Vagina (tissue), 2 donors: ENCODE measurements at regions not wholly inside any gene's neighbourhood (a gene's known extent, or its start where the extent isn't known, plus 50 kb on each side); places are given as distances from the start of the nearest gene placed in this dataset.

Source experiments
- DNase-seq, 2 donors: peaks; one replicate each; pipeline ENCODE4 v3.0.0-alpha.2; 2017; ENCODE audit errors: extremely low spot score in 2 of 2
- H3K27ac ChIP-seq: fragments of 200-600 bp; sonication (generic); one replicate; pipeline ENCODE4 v1.5.1; 2019
- H3K27me3 ChIP-seq: fragments of 200-600 bp; sonication (generic); one replicate; pipeline ENCODE4 v1.5.1; 2019
- H3K36me3 ChIP-seq, 2 donors: fragments of 200-600 bp; sonication (generic); one replicate each; pipeline ENCODE4 v1.5.1; 2017 to 2019
- H3K4me1 ChIP-seq: fragments of 200-600 bp; sonication (generic); one replicate; pipeline ENCODE4 v1.5.1; 2019
- H3K4me3 ChIP-seq, 2 donors: fragments of 200-600 bp; sonication (generic); 1 replicate in 1 of 2; 2 replicates in 1 of 2; pipeline ENCODE4 v1.5.1; 2016 to 2019
- H3K9me3 ChIP-seq: fragments of 200-600 bp; sonication (generic); one replicate; pipeline ENCODE4 v1.5.1; 2019
- POLR2A ChIP-seq, 2 donors: fragments of 450-650 bp; IDR thresholded peaks; one replicate each; pipeline ENCODE4 v1.6.1; 2017; ENCODE audit warnings: antibody characterized with exemption in 2 of 2, mild to moderate bottlenecking in 2 of 2, moderate library complexity in 2 of 2
- POLR2AphosphoS5 ChIP-seq, 2 donors: sonication (generic); formaldehyde crosslinking; IDR thresholded peaks; one replicate each; pipeline ENCODE4 v1.9.0; 2017; ENCODE audit warnings: antibody characterized with exemption in 2 of 2, mild to moderate bottlenecking in 2 of 2, low read depth in 1 of 2; ENCODE audit not compliant: insufficient read depth in 1 of 2
- intact Hi-C: fragments of 100-400 bp; cut with DNase I; formaldehyde crosslinking; loops from one replicate; pipeline ENCODE4 v1.15.1; 2023
- TF ChIP-seq, protein P1 (sequence below), 3 experiments: fragments of 450-650 bp in 2 of 3; fragments of 200-600 bp in 1 of 3; sonication (generic) in 1 of 3; IDR thresholded peaks; one replicate each; pipeline ENCODE4 v1.5.1; 2017 to 2019; ENCODE audit warnings: antibody characterized with exemption in 3 of 3, mild to moderate bottlenecking in 2 of 3, moderate library complexity in 2 of 3

DNA sequence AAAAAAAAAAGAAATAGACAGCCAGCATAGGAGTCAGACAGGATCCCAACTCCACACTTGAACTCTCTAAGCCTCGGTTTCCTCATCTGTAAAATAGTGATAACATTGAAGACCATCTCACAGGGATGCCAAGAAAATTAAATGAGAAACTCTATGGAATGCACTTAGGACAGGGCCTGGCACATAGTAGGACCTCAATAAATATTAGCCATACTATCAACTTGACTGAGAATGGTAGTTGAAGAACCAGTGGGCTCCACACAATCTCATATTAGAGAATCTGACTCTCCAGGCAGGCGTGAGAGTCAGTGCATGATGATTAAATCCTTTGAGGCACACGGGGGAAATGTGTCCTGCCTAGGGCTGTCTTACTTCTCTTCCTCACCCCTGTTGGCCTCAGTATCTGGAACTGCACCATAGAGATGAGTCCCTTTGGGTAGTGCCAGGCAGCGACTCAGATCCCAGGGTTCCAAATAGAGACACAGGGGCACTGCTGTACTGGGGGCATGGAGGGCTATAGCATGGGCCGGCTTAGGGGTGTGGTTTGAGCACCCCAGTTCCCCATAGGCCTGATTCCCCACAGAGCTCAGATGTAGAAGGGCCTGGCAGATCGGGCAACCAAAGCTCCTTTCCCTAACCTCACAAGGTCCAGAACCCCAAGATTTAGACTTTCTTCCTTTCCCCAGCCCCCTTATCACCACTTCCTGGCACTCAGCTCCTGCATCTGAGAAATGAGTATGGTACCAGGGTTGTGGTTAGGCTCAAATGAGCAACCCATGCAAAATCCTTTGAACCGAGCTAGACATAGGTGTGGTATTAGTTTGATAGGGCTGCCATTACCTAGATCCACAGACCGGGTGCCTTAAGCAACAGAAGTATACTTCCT is 51.3 kb upstream of the CAB39 start:
- no peak for DNase-seq
- no peak overlapping the region for H3K4me3 ChIP-seq
- intact Hi-C loops = no loop called here
- TF ChIP-seq, protein P1, sequence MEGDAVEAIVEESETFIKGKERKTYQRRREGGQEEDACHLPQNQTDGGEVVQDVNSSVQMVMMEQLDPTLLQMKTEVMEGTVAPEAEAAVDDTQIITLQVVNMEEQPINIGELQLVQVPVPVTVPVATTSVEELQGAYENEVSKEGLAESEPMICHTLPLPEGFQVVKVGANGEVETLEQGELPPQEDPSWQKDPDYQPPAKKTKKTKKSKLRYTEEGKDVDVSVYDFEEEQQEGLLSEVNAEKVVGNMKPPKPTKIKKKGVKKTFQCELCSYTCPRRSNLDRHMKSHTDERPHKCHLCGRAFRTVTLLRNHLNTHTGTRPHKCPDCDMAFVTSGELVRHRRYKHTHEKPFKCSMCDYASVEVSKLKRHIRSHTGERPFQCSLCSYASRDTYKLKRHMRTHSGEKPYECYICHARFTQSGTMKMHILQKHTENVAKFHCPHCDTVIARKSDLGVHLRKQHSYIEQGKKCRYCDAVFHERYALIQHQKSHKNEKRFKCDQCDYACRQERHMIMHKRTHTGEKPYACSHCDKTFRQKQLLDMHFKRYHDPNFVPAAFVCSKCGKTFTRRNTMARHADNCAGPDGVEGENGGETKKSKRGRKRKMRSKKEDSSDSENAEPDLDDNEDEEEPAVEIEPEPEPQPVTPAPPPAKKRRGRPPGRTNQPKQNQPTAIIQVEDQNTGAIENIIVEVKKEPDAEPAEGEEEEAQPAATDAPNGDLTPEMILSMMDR (IDR thresholded peaks at IDR 0.05) = no peak
- TF ChIP-seq POLR2AphosphoS5 (IDR thresholded peaks at IDR 0.05; ENCODE audit: insufficient read depth in 1 of 2, low read depth in 1 of 2) (no peak), POLR2A (IDR thresholded peaks at IDR 0.05) (no peak)
- H3K9me3 ChIP-seq = no peaks in the 10 kb centered on the region
- H3K4me1 ChIP-seq = no peaks in the 10 kb centered on the region
- H3K27ac ChIP-seq = no peak overlapping the region
- no peaks in the 10 kb centered on the region for H3K27me3 ChIP-seq
- H3K36me3 ChIP-seq = no peaks in the 10 kb centered on the region
